Adrenal gland (tissue), 5 donors: ENCODE measurements at regions not wholly inside any gene's neighbourhood (a gene's known extent, or its start where the extent isn't known, plus 50 kb on each side); places are given as distances from the start of the nearest gene placed in this dataset.

Experiments
- CTCF ChIP-seq, 6 experiments: fragments of 450-650 bp in 4 of 6; fragments of 200-600 bp in 2 of 6; sonication (generic) in 1 of 6; IDR thresholded peaks; 1 replicate in 5 of 6; 2 replicates in 1 of 6; pipeline versions ENCODE4 v1.5.1 to v1.8.0; 2016 to 2021; ENCODE audit warnings: antibody characterized with exemption in 6 of 6, mild to moderate bottlenecking in 2 of 6, moderate library complexity in 1 of 6
- POLR2A ChIP-seq, 2 donors: fragments of 450-650 bp; IDR thresholded peaks; one replicate each; pipeline ENCODE4 v1.6.1; 2017; ENCODE audit warnings: antibody characterized with exemption in 2 of 2, mild to moderate bottlenecking in 2 of 2, moderate library complexity in 1 of 2
- donor health status: DM: no; HTN: no; CAD: no.

GRCh38 chr17:63290784-63291183 lies 155.3 kb downstream of the CYB561 start:
- TF ChIP-seq POLR2A (IDR thresholded peaks at IDR 0.05) (no peak), CTCF (IDR thresholded peaks at IDR 0.05) (no peak)
